GM19397 (cell line): ENCODE measurements at regions not wholly inside any gene's neighbourhood (a gene's known extent, or its start where the extent isn't known, plus 50 kb on each side); places are given as distances from the start of the nearest gene placed in this dataset.
"Not testable (repeated sequence)": the region's sequence is repeated elsewhere in the genome, so short reads cannot be mapped to it uniquely, and the experiment has no call there.

Experiments used
- ATAC-seq: cut with Tn5 transposase; IDR thresholded peaks from one replicate; pipeline ENCODE4 v1.9.1; 2021; ENCODE audit warnings: mild to moderate bottlenecking, moderate library complexity; ENCODE audit not compliant: unreplicated experiment

DNA sequence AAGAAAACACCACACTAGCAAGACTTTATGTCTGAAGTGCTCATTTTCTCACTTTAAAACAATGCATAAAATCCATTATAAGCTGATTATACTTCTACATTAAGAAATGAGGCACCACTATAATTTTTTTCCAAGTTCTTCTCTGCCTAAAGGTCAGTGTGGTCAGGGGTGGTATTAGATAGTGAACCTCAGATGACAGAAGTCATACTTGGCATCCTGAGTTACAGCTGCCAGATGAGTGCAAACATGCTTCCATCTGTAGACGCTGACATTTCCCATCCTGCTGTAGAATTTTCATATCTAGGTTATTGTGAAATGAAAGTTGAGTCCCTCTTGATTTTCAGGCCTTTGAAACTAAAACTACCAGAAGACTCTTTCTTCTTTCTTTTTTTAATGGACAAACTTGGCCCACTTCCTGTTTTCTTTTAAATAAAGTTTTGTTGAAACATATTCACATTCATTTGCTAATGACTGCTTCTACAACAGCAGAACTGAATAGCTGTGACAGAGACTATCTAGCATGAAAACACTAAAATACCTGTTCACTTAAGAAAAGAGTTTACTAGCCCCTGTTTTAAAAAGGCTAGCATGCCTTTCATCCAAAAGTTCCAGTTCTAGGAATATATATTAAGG lies 900.8 kb downstream of the XPNPEP1 start:
- no peak for ATAC-seq

DNA sequence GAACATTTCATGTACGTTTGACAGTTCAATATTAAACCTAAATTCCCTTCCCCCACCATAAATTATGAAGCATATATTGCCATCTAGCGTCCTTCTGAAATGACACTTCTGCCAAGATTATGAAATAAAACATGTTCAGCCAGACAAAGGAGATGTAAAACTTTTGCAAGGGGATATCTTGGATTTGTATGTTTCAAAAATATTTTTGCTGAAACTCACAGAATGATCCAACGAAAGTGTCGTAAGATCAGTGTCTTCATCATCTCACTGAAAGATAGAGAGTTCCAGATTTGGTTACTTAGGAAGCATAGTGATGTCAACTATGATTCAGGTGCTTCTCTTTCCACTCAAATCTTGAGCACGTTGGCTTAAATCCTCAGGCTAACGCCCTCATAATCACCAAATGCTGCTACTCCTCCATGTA lies 904.3 kb downstream of the XPNPEP1 start:
- no peak for ATAC-seq

GRCh38 chr10:109007514-109007913 lies 915.8 kb downstream of the XPNPEP1 start:
- no peak for ATAC-seq

DNA sequence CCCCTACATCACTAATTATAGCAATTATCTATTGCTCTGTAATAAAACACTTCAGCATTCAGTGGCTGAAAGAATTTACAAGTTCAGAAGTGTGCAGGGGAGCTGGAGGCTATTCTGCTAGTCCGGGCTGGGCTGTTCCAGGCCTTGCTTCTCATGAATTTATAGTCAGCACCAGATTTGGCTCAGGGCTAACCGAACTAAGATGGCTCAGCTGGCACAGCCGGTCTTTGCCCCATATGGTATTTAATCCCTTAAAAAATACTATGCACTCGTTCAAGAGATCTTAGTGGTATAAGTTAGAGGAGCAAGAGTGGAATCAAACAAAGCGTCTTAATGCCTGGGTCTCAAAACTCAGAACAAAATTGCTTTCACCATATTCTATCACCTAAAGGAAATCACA lies 932.9 kb downstream of the XPNPEP1 start:
- ATAC-seq = no peak

DNA sequence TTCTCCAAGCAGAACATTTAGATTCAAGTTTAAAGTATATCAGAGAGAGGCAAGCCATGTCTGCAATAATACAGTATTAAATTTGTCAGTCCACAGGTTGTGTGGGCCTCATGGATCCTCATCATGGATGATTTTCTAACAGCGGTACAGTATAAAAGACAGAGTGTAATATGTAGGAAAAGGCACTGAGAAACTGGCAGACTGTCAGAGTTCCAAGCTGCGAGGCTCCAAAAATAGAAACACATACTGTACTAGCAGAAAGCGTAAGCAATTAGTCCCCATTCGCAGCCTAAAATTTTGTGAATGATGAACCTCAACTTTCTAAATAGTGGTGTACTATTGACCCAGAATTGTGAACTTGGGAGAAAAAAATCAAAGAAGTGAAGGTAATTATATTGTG lies 933.3 kb downstream of the XPNPEP1 start:
- ATAC-seq = no peak

DNA sequence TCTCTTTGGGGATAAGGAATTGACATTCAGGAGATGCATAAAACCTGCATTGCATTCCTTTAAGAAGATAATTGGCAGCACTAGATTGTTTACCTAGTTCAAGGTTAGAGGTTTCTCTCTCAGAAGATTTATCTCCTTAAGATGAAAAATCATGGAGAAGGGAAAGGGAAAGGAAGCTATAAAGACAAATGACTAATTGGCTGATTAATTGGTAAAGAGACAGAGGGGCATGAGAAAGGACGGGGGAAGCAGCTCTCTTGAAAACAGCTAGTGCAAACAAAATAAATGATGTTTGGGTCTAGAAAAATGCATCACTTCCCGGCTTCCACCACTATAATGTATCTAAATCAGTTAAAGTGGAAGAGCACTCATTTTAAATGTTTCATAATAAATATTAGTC lies 941.2 kb downstream of the XPNPEP1 start:
- no peak for ATAC-seq

DNA sequence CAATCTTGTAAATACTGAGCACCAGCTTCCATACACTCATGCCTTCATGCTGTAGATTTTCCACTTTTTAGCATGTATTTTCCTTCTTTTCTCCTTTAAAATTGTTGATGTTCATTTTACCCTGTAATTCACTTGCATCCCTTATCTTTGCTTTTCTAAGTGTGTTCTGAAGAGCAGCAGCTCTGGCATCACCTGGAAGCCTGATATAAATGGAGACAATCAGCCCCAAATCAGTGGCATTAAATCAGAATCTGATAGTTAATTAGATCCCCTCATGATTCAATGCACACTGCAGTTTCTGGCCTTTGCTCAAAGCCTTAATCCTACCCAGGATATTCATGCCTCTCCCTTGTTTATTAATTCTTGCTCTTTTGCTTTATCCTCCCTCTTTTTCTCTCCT lies 942.4 kb downstream of the XPNPEP1 start:
- ATAC-seq = no peak

- ATAC-seq = no peak
Measured at GRCh38 chr10:108975459-108976058, 947.8 kb downstream of the XPNPEP1 start.

- no peak for ATAC-seq
Measured at GRCh38 chr10:108970016-108970415, 953.3 kb downstream of the XPNPEP1 start.

- no peak for ATAC-seq
Measured at GRCh38 chr10:108966411-108966810, 956.9 kb downstream of the XPNPEP1 start.

GRCh38 chr10:108966005-108966404 lies 957.3 kb downstream of the XPNPEP1 start:
- no peak for ATAC-seq

DNA sequence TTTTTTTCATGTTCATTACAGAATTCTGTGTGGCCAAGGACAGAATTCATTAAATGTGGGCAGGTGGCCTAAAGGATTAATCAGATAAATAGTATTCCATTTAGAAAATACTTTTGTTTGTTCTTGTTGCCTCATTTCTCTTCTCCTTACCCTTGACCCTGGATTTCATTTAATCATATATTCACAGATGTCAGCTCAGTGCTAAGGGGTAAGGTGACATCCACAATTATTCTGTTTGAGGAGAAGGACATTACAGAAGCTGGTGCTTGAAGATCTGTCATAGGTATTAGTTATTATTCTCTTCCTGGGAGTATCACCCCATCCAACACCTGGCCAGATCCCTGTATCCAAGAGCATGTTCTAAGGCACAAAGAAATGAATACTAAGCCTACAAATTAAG lies 961.1 kb downstream of the XPNPEP1 start:
- no peak for ATAC-seq

GRCh38 chr10:108957681-108958080 lies 965.6 kb downstream of the XPNPEP1 start:
- ATAC-seq = no peak

GRCh38 chr10:108956149-108956548 lies 967.2 kb downstream of the XPNPEP1 start:
- no peak for ATAC-seq

- ATAC-seq = not testable (repeated sequence)
Measured at GRCh38 chr10:108920029-108920428, 1003.3 kb downstream of the XPNPEP1 start.

GRCh38 chr10:108913300-108913699 lies 1010.0 kb downstream of the XPNPEP1 start:
- ATAC-seq = no peak

- peak; percentile 57 for ATAC-seq
Measured at GRCh38 chr10:108911814-108912541, 1011.3 kb downstream of the XPNPEP1 start.

DNA sequence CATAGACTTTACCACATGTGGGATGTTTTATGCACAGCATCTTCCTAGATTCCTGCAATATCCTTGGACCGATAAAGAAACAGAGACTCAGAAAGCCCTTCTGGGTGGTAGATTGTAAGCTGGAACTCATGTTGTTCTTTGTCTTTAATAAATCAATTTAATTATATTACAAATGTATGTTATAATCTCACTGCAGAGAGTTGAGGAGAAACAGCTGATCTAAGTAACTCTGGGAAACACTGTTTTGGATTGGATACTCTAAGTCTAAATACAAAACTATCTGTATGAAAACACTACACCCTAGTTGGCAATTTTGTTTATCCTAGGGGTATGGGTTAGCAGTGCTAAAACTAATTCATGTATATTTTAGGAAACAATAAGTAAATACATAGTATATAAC lies 1015.2 kb downstream of the XPNPEP1 start:
- ATAC-seq = no peak

- no peak for ATAC-seq
Measured at GRCh38 chr10:108905821-108906220, 1017.5 kb downstream of the XPNPEP1 start.

GRCh38 chr10:108905171-108905570 lies 1018.1 kb downstream of the XPNPEP1 start:
- ATAC-seq = no peak

DNA sequence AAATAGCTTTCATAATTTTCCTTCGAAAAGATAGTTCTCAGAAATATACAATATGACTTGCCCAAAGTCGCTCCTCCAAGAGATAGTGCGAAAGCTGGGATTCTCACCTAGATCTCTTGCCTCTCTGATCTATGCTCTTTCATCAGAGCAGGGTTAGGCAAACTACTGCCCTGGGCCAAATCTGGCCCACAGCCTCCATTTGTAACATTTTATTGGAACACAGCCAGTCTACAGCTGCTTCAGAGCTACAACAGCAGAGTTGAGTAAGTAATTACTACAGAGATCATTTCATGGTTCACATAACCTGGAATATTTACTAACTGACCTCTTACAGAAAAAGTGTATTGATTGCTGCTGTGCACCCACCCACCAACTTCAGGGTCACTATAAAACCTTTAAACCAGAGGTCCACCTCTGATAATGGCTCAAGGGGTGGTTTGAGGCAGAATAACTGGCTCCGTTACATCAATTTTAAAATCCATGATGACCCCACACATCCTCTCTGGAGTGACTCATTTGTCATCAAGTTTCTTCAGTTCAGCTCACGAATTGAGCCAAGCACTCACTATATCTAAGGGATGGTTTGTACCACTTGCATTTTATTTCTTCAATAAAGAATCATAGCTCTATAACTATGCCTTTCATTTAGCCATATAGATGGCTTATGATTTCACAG lies 1019.0 kb downstream of the XPNPEP1 start:
- ATAC-seq = no peak
